HG02981 (cell line): ENCODE measurements at regions not wholly inside any gene's neighbourhood (a gene's known extent, or its start where the extent isn't known, plus 50 kb on each side); places are given as distances from the start of the nearest gene placed in this dataset.

Experiments used
- ATAC-seq: cut with Tn5 transposase; IDR thresholded peaks from one replicate; pipeline ENCODE4 v1.9.1; 2021; ENCODE audit warnings: mild to moderate bottlenecking, moderate library complexity; ENCODE audit not compliant: unreplicated experiment

GRCh38 chr2:9086465-9086864 lies 83.0 kb upstream of the MBOAT2 start:
- no peak for ATAC-seq

DNA sequence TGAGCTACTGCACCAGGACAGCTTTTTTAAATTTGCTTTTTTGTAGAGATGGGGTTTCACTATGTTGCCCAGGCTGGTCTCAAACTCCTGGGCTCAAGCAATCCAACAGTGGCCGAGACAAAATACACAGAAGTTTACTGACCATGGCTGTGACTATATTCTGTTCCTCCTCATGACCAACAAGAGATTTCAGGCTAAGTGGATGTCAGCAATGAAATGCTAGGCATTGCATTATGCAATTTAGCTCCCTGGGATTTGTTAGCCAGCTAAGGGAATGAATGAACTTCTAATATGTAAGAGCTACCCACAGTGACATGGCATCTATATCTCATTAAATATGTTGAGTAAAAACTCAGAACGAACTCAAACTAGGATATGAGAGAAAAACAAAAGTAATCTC lies 81.9 kb upstream of the MBOAT2 start:
- ATAC-seq = no peak

- ATAC-seq = no peak
Measured at GRCh38 chr2:9083287-9083686, 79.8 kb upstream of the MBOAT2 start.

DNA sequence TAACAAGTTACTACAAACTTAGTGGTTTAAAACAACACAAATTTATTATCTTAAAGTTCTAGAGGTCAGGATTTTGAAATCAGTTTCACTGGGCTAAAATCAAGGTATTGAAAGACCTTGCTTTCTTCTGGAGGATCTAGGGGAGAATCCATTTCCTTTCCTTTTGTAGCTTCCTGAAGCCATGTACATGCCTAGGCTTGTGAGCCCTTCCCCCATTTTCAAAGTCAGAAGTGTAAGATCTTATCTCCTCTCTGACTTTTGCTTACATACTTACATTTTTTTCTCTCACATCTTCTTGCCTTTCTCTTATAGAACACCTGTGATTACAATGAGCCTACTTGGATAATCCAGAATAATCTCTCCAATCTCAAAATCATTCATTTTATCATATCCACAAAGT lies 78.7 kb upstream of the MBOAT2 start:
- ATAC-seq = no peak

DNA sequence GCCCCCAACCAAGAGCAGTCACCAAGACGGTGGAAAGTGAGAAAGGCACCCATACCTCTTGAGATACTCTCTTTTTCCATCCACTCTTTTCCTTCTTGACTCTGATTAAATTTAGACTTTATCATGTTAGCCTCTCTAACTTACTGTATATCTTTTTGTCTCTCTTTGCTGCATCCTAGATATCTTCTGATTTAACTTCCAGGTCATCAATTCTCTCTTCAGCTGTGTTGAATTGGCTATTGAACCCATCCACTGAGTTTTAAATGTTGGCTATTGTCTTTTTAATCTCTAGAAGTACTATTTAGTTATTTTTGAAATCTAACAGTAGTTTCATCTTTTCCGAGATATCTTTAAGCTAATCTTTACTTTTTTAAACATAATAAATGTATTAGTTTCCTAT lies 78.3 kb upstream of the MBOAT2 start:
- no peak for ATAC-seq

- no peak for ATAC-seq
Measured at GRCh38 chr2:9078405-9078804, 74.9 kb upstream of the MBOAT2 start.

- no peak for ATAC-seq
Measured at GRCh38 chr2:9077691-9078090, 74.2 kb upstream of the MBOAT2 start.

DNA sequence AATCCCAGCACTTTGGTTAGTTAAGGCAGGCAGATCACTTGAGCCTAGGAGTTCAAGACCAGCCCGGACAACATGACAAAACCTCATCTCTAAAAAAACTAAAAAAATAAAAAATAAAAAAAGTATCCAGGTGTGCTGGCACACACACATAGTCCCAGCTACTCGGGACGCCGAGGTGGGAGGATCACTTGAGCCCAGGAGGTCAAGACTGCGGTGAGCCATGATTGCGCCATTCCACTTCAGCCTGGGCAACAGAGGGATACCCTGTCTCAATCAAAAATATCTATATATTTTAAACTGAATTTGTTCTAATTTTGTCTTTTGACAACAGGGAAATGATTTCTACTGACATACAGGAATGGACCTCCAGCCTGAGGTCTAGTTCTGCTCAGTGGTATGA lies 73.3 kb upstream of the MBOAT2 start:
- ATAC-seq = no peak

DNA sequence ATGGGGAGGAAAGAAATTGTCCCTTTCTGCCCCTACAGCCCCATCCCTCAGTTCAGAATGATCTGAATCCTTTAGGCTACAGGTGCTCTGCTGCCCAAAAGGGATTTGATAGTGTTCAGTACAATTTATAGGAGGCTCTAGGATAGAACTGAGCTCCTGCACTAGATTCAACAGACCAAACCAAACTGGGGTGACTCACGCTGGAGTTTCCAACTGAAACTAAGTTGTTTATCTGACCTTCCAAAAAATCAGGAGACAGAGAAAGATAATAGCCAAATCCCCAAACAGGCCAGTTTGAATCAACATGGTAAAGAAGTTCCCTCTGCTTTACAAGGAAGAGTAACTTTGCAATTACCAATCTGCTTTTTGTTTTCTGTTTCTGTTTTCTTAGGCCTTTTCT lies 72.7 kb upstream of the MBOAT2 start:
- ATAC-seq = no peak

- no peak for ATAC-seq
Measured at GRCh38 chr2:9074930-9075329, 71.4 kb upstream of the MBOAT2 start.

GRCh38 chr2:9071584-9072124 lies 68.2 kb upstream of the MBOAT2 start:
- no peak for ATAC-seq

DNA sequence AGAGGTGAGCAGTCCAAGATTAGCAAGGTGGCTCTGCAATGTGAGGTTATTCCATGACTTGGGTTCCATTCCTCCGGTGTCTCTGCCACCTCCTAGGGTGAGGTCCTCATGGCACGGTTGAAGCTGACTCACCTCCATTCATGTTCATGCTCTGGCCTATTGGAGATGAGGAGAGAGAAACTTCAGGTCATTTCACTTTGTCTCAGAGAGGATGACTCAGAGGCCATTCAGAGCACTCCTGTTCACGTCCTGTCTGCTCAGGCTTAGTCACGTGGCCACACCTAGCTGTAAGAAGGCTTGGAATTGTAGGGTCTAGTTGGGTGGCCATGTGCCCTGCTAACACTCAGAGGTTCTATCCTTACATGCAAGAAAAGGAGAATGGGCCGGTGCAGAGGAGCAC lies 67.5 kb upstream of the MBOAT2 start:
- ATAC-seq = no peak

GRCh38 chr2:9069543-9069942 lies 66.1 kb upstream of the MBOAT2 start:
- ATAC-seq = no peak

DNA sequence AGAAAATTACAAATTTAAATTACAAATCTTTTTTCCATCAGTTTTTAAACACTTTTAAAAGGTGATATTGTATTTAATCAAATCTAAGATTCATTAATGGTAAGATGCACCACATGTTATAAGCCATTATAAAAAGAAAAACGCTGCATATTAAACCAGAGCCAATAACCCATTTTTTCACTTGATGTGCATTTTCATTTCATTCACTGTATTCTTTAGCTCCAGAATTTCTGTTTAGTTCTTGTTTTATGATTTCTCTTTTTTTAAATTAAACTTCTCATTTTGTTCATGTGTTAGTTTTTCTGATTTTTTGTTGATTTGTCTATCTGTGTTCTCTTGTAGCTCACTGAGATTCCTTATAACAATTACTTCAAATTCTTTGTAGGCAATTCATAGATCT lies 62.4 kb upstream of the MBOAT2 start:
- no peak for ATAC-seq

DNA sequence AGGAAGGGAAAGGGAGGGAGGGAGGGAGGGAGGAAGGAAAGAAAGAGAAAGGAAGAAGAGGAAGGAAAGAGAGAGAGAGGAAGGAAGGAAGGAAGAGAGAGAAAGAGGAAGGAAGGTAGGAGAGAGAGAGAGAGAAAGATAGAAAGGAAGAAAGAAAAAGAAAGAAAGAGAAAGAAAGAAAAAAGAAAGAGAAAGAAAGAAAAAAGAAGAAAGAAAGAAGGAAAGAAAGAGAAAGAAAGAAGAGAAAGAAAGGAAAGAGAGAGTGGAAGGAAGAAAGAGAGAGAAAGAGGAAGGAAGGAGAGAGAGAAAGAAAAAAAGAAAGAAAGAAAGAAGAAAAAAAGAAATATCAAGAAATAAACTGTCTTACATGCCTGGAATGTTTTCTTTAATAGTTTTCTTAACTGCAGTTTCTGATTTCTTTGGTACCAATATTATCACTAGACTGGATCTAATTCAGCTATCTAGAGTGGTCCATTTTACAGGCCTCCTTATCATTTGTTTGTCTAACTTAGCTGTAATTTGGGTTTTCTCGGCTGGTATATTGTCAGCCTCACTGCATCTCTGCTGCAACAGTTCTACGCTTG lies 59.6 kb upstream of the MBOAT2 start:
- no peak for ATAC-seq

- ATAC-seq = no peak
Measured at GRCh38 chr2:9060819-9061218, 57.3 kb upstream of the MBOAT2 start.

DNA sequence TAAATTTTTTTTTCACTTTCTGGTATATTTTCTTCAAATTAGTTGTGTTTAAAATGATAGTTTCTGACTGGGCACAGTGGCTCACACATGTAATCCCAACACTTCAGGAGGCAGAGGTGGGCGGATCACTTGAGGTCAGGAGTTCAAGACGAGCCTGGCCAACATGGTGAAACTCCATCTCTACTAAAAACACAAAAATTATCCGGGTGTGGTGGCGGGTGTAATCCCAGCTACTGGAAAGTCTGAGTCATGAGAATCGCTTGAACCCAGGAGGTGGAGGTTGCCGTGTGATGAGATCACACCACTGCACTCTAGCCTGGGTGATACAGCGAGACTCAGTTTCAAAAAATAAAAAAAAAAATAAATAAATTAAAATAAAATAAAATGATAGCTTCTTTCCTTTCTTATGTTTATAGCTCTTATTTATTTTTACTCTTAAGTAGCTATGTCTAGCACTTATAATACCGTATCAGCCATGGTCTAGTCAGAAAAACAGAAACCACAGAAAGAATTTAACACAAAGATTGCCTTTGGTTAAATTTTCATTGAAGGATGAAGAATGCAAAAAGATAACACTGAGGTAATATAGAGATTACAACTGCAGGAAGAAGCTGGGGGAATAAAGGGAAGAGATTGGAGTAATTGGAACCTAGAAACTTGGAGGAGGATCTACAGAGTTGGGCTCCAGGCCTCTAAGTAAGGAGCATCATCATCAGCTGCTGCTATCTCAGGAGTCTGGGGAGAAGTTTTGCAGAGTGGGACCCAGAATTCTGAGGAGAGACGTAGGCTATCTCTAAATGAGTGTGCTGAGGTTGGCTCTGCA lies 54.7 kb upstream of the MBOAT2 start:
- no peak for ATAC-seq

- ATAC-seq = no peak
Measured at GRCh38 chr2:9055471-9055870, 52.0 kb upstream of the MBOAT2 start.

- no peak for ATAC-seq
Measured at GRCh38 chr2:9053534-9053931, 50.0 kb upstream of the MBOAT2 start.
